NCI-H446 treated with DMSO at 0.1 percent for 48 hours (cell line): ENCODE measurements at regions not wholly inside any gene's neighbourhood (a gene's known extent, or its start where the extent isn't known, plus 50 kb on each side); places are given as distances from the start of the nearest gene placed in this dataset.

Experiments used
- DNase-seq: peaks from one replicate; lab custom pipeline; 2025; lab: John Stamatoyannopoulos, UW

- DNase-seq: no peak
Measured at GRCh38 chr2:219692521-219692920, 65.1 kb downstream of the SLC4A3 start.

- DNase-seq: no peak
Measured at GRCh38 chr2:219695145-219695709, 67.8 kb downstream of the SLC4A3 start.

- DNase-seq: no peak
Measured at GRCh38 chr2:219697811-219698747, 70.6 kb downstream of the SLC4A3 start.

- no peak for DNase-seq
Measured at GRCh38 chr2:219698748-219699439, 71.5 kb downstream of the SLC4A3 start.

GRCh38 chr2:219699440-219699821 is 72.0 kb downstream of the SLC4A3 start:
- no peak for DNase-seq

- no peak for DNase-seq
Measured at GRCh38 chr2:219701847-219702634, 74.6 kb downstream of the SLC4A3 start.

- no peak for DNase-seq
Measured at GRCh38 chr2:219702796-219703545, 75.5 kb downstream of the SLC4A3 start.

- DNase-seq: no peak
Measured at GRCh38 chr2:219704878-219705277, 77.4 kb downstream of the SLC4A3 start.

GRCh38 chr2:219706823-219707281 is 79.4 kb downstream of the SLC4A3 start:
- no peak for DNase-seq

- no peak for DNase-seq
Measured at GRCh38 chr2:219707496-219708285, 80.3 kb downstream of the SLC4A3 start.

GRCh38 chr2:219709331-219709761 is 81.9 kb downstream of the SLC4A3 start:
- no peak for DNase-seq

GRCh38 chr2:219713110-219713509 is 85.7 kb downstream of the SLC4A3 start:
- peak; percentile 11 for DNase-seq

GRCh38 chr2:219714681-219715400 is 87.4 kb downstream of the SLC4A3 start:
- no peak for DNase-seq

GRCh38 chr2:219718066-219718465 is 90.6 kb downstream of the SLC4A3 start:
- DNase-seq: no peak

GRCh38 chr2:219719521-219719920 is 92.1 kb downstream of the SLC4A3 start:
- no peak for DNase-seq

GRCh38 chr2:219720956-219721355 is 93.5 kb downstream of the SLC4A3 start:
- no peak for DNase-seq

- DNase-seq: no peak
Measured at GRCh38 chr2:219722276-219722879, 94.9 kb downstream of the SLC4A3 start.

GRCh38 chr2:219723311-219723710 is 95.9 kb downstream of the SLC4A3 start:
- DNase-seq: no peak

GRCh38 chr2:219724628-219725027 is 97.2 kb downstream of the SLC4A3 start:
- no peak for DNase-seq
